Caco-2 (cell line): ENCODE measurements at regions not wholly inside any gene's neighbourhood (a gene's known extent, or its start where the extent isn't known, plus 50 kb on each side); places are given as distances from the start of the nearest gene placed in this dataset.

Experiments used
- BruUV-seq: library from RNA; stranded (reverse); fragments of 400-500 nt; replicated peaks from 2 replicates; lab custom pipeline; 2021; lab: Mats Ljungman, UMichigan
- CTCF ChIA-PET: fragments of 300-600 bp; sonication (Branson Sonifier 250); formaldehyde crosslinking; loops from one replicate; lab custom pipeline; 2022; ENCODE audit warnings: antibody characterized with exemption; lab: Charles Lee
- POLR2A ChIA-PET: fragments of 300-600 bp; sonication (Branson Sonifier 250); formaldehyde crosslinking; loops from one replicate; lab custom pipeline; 2022; ENCODE audit warnings: antibody characterized with exemption; lab: Charles Lee
- DNase-seq, 2 experiments: peaks; one replicate each; pipeline versions ENCODE4 v3.0.0 to v3.0.0-alpha.2; 2020 to 2022
- H3K27me3 ChIP-seq: replicated peaks from 2 replicates; pipeline ENCODE4 v1.6.0; 2011; ENCODE audit warnings: low read length; ENCODE audit not compliant: control insufficient read depth, insufficient read depth
- H3K36me3 ChIP-seq: 2 replicates; pipeline ENCODE4 v1.5.1; 2011; ENCODE audit warnings: low read length; ENCODE audit not compliant: control insufficient read depth, insufficient read depth
- H3K4me1 ChIP-seq: fragments of 250-450 bp; sonication (Bioruptor Pico); 2 replicates; pipeline ENCODE4 v1.5.1; 2020; ENCODE audit warnings: mild to moderate bottlenecking
- H3K4me3 ChIP-seq: 2 replicates; pipeline ENCODE4 v1.5.1; 2011; ENCODE audit warnings: low read depth, mild to moderate bottlenecking, control low read depth, low read length
- H3K9me3 ChIP-seq: fragments of 250-450 bp; sonication (Bioruptor Pico); 2 replicates; pipeline ENCODE4 v1.5.1; 2020; ENCODE audit warnings: mild to moderate bottlenecking, moderate library complexity
- H3K27ac Mint-ChIP-seq: one replicate; pipeline ENCODE4 v1.8.0; 2022; ENCODE audit warnings: mixed read lengths; ENCODE audit not compliant: unreplicated experiment
- H3K27me3 Mint-ChIP-seq: one replicate; pipeline ENCODE4 v1.8.0; 2022; ENCODE audit warnings: mixed read lengths; ENCODE audit not compliant: insufficient read depth, unreplicated experiment
- H3K36me3 Mint-ChIP-seq: one replicate; pipeline ENCODE4 v1.8.0; 2022; ENCODE audit warnings: mild to moderate bottlenecking, mixed read lengths; ENCODE audit not compliant: insufficient read depth, unreplicated experiment
- H3K4me1 Mint-ChIP-seq: one replicate; pipeline ENCODE4 v1.8.0; 2022; ENCODE audit warnings: low read depth, mixed read lengths; ENCODE audit not compliant: unreplicated experiment
- H3K4me3 Mint-ChIP-seq: one replicate; pipeline ENCODE4 v1.8.0; 2022; ENCODE audit warnings: mild to moderate bottlenecking, moderate library complexity, mixed read lengths; ENCODE audit not compliant: unreplicated experiment
- H3K9me3 Mint-ChIP-seq: one replicate; pipeline ENCODE4 v1.8.0; 2022; ENCODE audit warnings: mixed read lengths; ENCODE audit not compliant: unreplicated experiment
- CTCF ChIP-seq, 2 experiments: fragments of 200-600 bp in 1 of 2; IDR thresholded peaks; 1 replicate in 1 of 2; 2 replicates in 1 of 2; pipeline versions ENCODE4 v1.5.1 to v1.8.0; 2011 to 2022; ENCODE audit warnings: antibody characterized with exemption in 1 of 2, control low read depth in 1 of 2, inconsistent platforms in 1 of 2, low read depth in 1 of 2, low read length in 1 of 2, mild to moderate bottlenecking in 1 of 2, moderate library complexity in 1 of 2; ENCODE audit not compliant: insufficient read depth in 1 of 2, severe bottlenecking in 1 of 2, unreplicated experiment in 1 of 2
- intact Hi-C: fragments of 100-400 bp; cut with micrococcal nuclease; formaldehyde crosslinking; loops from one replicate; pipeline ENCODE4 v1.10.0; 2022; ENCODE audit not compliant: unreplicated experiment

GRCh38 chr13:22463089-22463488 is 717.7 kb upstream of the SGCG start:
- Histone ChIP-seq H3K36me3 (no peaks in the 10 kb centered on the region), H3K9me3 (no peaks in the 10 kb centered on the region; the same call in 1 of the 2 replicates), H3K4me1 (no peaks in the 10 kb centered on the region), H3K27me3 (no peaks in the 10 kb centered on the region), H3K4me3 (no peak overlapping the region)
- no peaks in the 10 kb centered on the region for H3K27me3 Mint-ChIP-seq
- H3K4me3 Mint-ChIP-seq, result no peak overlapping the region
- H3K36me3 Mint-ChIP-seq, result no peaks in the 10 kb centered on the region
- DNase-seq, result no peak
- CTCF ChIA-PET, result no interaction called here
- no TSS peak for BruUV-seq
- TF ChIP-seq CTCF (IDR thresholded peaks at IDR 0.05; ENCODE audit: insufficient read depth in 1 of 2, low read depth in 1 of 2, low read length in 1 of 2, severe bottlenecking in 1 of 2, unreplicated experiment in 1 of 2), result no peak
- no peaks in the 10 kb centered on the region for H3K9me3 Mint-ChIP-seq
- H3K27ac Mint-ChIP-seq, result no peak overlapping the region
- POLR2A ChIA-PET, result no interaction called here
- intact Hi-C loops, result no loop called here
- H3K4me1 Mint-ChIP-seq, result no peaks in the 10 kb centered on the region

- no peaks in the 10 kb centered on the region; the same call in 1 of the 2 replicates for H3K9me3 ChIP-seq
- intact Hi-C loops, result no loop called here
- POLR2A ChIA-PET, result no interaction called here
- H3K36me3 Mint-ChIP-seq, result no peaks in the 10 kb centered on the region
- H3K4me1 ChIP-seq, result no peaks in the 10 kb centered on the region
- DNase-seq, result no peak
- H3K4me3 ChIP-seq, result no peak overlapping the region
- CTCF ChIA-PET, result no interaction called here
- no peaks in the 10 kb centered on the region for H3K27me3 ChIP-seq
- TF ChIP-seq CTCF (IDR thresholded peaks at IDR 0.05; ENCODE audit: insufficient read depth in 1 of 2, low read depth in 1 of 2, low read length in 1 of 2, severe bottlenecking in 1 of 2, unreplicated experiment in 1 of 2), result no peak
- BruUV-seq, result no TSS peak
- no peaks in the 10 kb centered on the region for H3K4me1 Mint-ChIP-seq
- H3K9me3 Mint-ChIP-seq, result no peaks in the 10 kb centered on the region
- H3K27me3 Mint-ChIP-seq, result no peaks in the 10 kb centered on the region
- H3K36me3 ChIP-seq, result no peaks in the 10 kb centered on the region
- no peak overlapping the region for H3K27ac Mint-ChIP-seq
- no peak overlapping the region for H3K4me3 Mint-ChIP-seq
Observed at GRCh38 chr13:22468045-22468444, 712.7 kb upstream of the SGCG start.

GRCh38 chr13:22468824-22469223 is 712.0 kb upstream of the SGCG start:
- Mint-ChIP-seq H3K27ac (no peak overlapping the region), H3K27me3 (no peaks in the 10 kb centered on the region)

More at GRCh38 chr13:22468824-22469223, 712.0 kb upstream of the SGCG start:
- no peaks in the 10 kb centered on the region; the same call in 1 of the 2 replicates for H3K9me3 ChIP-seq
- no peak overlapping the region for H3K4me3 Mint-ChIP-seq
- ChIA-PET CTCF (no interaction called here), POLR2A (no interaction called here)
- no peak for TF ChIP-seq CTCF (IDR thresholded peaks at IDR 0.05; ENCODE audit: insufficient read depth in 1 of 2, low read depth in 1 of 2, low read length in 1 of 2, severe bottlenecking in 1 of 2, unreplicated experiment in 1 of 2)
- no peak overlapping the region for H3K4me3 ChIP-seq
- no peaks in the 10 kb centered on the region for H3K36me3 Mint-ChIP-seq
- no TSS peak for BruUV-seq
- no peaks in the 10 kb centered on the region for H3K27me3 ChIP-seq
- intact Hi-C loops, result no loop called here
- no peaks in the 10 kb centered on the region for H3K36me3 ChIP-seq
- no peaks in the 10 kb centered on the region for H3K4me1 ChIP-seq
- DNase-seq, result no peak
- no peaks in the 10 kb centered on the region for H3K4me1 Mint-ChIP-seq
- no peaks in the 10 kb centered on the region for H3K9me3 Mint-ChIP-seq
